Mammary epithelial cell (primary cell): ENCODE measurements at regions not wholly inside any gene's neighbourhood (a gene's known extent, or its start where the extent isn't known, plus 50 kb on each side); places are given as distances from the start of the nearest gene placed in this dataset.

Experiments
- EZH2 ChIP-seq: IDR thresholded peaks from 2 replicates; pipeline ENCODE4 v1.6.1; 2012; ENCODE audit warnings: low read length, inconsistent platforms, borderline replicate concordance
- TF ChIP-seq, protein P1 (sequence below), 2 donors: IDR thresholded peaks in 1 of 2; conservative IDR thresholded peaks in 1 of 2; 2 replicates each; pipeline ENCODE4 v1.5.1; 2011 to 2012; ENCODE audit warnings: inconsistent platforms in 2 of 2, low read length in 2 of 2, mild to moderate bottlenecking in 2 of 2, control low read depth in 1 of 2, low read depth in 1 of 2; ENCODE audit not compliant: insufficient read depth in 1 of 2; ENCODE audit errors: extremely low read depth in 1 of 2

DNA sequence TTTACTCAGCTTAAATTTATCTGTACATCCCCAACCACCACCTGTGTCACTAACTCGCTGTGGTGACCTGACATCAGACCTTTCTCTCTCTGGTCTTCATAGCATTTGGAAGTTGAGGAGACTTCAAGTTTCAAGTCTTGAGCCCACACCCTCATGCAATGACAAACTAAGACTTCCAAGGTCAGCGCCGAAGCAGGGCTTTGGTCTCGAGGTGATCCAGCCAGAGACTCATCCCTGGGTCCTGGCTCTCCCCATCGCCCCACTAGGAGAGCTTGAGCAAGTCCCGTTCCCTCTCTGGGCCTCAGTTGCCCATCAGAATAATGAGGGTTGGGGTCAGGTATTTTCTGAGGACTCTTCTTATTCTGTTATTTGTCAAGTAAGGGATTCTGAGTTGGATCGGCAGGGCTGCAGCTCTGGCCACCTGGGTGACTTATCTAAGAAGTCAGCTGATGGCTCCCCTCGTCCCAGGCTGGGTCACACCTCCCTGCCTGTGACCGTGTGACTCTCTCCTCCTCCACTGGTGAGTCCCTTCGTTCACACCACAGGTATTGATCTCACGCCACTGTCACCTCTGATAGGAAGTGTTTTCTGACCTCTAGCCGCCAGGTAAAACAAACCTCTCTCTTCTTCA is 143.7 kb upstream of the RUNX3 start:
- TF ChIP-seq, protein P1, sequence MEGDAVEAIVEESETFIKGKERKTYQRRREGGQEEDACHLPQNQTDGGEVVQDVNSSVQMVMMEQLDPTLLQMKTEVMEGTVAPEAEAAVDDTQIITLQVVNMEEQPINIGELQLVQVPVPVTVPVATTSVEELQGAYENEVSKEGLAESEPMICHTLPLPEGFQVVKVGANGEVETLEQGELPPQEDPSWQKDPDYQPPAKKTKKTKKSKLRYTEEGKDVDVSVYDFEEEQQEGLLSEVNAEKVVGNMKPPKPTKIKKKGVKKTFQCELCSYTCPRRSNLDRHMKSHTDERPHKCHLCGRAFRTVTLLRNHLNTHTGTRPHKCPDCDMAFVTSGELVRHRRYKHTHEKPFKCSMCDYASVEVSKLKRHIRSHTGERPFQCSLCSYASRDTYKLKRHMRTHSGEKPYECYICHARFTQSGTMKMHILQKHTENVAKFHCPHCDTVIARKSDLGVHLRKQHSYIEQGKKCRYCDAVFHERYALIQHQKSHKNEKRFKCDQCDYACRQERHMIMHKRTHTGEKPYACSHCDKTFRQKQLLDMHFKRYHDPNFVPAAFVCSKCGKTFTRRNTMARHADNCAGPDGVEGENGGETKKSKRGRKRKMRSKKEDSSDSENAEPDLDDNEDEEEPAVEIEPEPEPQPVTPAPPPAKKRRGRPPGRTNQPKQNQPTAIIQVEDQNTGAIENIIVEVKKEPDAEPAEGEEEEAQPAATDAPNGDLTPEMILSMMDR (conservative IDR thresholded peaks at IDR 0.05 in 1 of 2, IDR thresholded peaks at IDR 0.05 in 1 of 2; ENCODE audit: extremely low read depth in 1 of 2, insufficient read depth in 1 of 2, low read depth in 1 of 2, low read length in 2 of 2): no peak
- TF ChIP-seq EZH2: no peak
